ENCODE measurements at regions not wholly inside any gene's neighbourhood (a gene's known extent, or its start where the extent isn't known, plus 50 kb on each side); places are given as distances from the start of the nearest gene placed in this dataset.

DNA sequence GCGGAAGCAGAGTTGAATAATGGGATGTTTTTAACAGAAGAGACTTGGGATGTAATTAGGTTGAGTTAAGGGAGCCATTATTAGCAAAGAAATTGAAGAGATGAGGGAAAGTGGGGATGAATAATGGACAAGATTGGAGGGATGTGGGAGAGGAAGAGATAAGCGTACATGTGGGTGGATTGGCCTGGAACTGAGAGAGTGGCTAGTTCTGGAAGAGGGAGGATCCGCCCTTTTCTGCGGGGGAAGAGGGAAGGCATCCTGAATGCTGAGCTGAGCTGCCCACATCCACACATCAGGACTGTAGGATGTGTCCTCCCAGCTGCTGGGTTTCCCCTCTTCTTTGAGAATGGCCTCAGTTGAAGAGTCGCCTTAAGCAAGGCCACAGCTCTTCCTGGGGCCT lies 68.3 kb upstream of the CADM1 start:
- Histone ChIP-seq H3K4me3 (no peak overlapping the region), H3K4me1 (no peaks in the 10 kb centered on the region), H3K27me3 (no peaks in the 10 kb centered on the region), H3K36me3 (no peaks in the 10 kb centered on the region), H3K27ac (no peak overlapping the region), H3K9me3 (no peaks in the 10 kb centered on the region)
- TF ChIP-seq, protein P1, sequence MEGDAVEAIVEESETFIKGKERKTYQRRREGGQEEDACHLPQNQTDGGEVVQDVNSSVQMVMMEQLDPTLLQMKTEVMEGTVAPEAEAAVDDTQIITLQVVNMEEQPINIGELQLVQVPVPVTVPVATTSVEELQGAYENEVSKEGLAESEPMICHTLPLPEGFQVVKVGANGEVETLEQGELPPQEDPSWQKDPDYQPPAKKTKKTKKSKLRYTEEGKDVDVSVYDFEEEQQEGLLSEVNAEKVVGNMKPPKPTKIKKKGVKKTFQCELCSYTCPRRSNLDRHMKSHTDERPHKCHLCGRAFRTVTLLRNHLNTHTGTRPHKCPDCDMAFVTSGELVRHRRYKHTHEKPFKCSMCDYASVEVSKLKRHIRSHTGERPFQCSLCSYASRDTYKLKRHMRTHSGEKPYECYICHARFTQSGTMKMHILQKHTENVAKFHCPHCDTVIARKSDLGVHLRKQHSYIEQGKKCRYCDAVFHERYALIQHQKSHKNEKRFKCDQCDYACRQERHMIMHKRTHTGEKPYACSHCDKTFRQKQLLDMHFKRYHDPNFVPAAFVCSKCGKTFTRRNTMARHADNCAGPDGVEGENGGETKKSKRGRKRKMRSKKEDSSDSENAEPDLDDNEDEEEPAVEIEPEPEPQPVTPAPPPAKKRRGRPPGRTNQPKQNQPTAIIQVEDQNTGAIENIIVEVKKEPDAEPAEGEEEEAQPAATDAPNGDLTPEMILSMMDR (IDR thresholded peaks at IDR 0.05): no peak
- DNase-seq (ENCODE audit: low spot score in 2 of 2): no peak
- intact Hi-C loops (cut with DNase I): no loop called here

DNA sequence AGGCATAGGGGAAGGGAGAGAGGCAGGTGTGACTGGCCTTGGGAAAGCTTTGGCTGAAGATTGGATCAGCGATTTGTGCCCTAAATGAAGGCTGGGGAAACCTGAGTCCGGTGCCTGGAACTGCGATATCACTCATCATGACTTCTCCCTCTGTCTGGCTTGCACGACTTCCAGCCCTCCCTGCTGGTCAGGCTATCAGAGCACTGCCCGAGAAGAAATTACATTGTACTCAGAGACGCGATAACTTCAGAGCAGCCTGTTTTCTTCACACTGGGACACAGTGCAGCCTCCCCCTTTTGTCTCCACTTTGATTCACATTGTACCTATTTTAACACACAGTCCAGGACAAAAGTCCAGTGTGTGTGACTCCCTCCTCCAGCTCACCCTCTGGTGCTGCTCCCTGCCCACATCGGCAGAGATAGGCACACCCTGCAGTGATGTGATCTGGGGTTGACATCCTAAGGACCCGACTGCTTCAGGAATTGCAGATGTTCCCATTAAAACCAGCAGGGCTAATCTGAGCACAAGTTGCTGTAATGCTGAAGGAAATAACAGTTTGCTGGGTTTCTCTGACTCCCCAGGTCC lies 62.1 kb upstream of the CADM1 start:
- intact Hi-C loops (cut with DNase I): no loop called here

DNA sequence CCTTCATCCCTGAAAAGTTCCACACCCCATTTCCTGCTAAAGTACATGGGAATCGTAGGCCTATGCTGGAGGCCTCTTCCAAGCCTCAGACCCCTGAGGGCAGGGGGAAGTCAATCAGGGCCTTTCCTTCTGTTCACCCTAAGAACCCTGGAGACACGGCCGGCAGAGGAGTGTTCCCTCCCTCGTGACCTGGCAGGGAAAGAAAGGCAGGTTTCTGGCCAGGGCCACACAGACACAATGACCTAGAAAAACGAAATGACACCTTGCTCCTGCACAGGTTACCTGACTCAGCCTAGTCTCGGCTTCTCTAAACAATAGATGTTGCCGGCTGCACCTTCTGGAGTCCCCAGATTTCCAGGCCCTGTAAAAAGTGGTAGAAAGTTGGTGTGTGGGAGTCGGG lies 60.6 kb upstream of the CADM1 start:
- Histone ChIP-seq H3K4me1 (no peaks in the 10 kb centered on the region), H3K27me3 (no peaks in the 10 kb centered on the region), H3K27ac (no peak overlapping the region), H3K9me3 (no peaks in the 10 kb centered on the region), H3K4me3 (no peak overlapping the region), H3K36me3 (no peaks in the 10 kb centered on the region)
- no peak for DNase-seq (ENCODE audit: low spot score in 2 of 2)
- intact Hi-C loops (cut with DNase I): no loop called here
- TF ChIP-seq, protein P1 (IDR thresholded peaks at IDR 0.05): no peak

More for the DNA sequence above, 62.1 kb upstream of the CADM1 start:
- TF ChIP-seq, protein P1 (IDR thresholded peaks at IDR 0.05): no peak
- H3K4me3 ChIP-seq: no peak overlapping the region
- no peaks in the 10 kb centered on the region for H3K36me3 ChIP-seq
- H3K27ac ChIP-seq: no peak overlapping the region
- no peaks in the 10 kb centered on the region for H3K27me3 ChIP-seq
- H3K4me1 ChIP-seq: no peaks in the 10 kb centered on the region
- H3K9me3 ChIP-seq: no peaks in the 10 kb centered on the region
- no peak for DNase-seq (ENCODE audit: low spot score in 2 of 2)

DNA sequence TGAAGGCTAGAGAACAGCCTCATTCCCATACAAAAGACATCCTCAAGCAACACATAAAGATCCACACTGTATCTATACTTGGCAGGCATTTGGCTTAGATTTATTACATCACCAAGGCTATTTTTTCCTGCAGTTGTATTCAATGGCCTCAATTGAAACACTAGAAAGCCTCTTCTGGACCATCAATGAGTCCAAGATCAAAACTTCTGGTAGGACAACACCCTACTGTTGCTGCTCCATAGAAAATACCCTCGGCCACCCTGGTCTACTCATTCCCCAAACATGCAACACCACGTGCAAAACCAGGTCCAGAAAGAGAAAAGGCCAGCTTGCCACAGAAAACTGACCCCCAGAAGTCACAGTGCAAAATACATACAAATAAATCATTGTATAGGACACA lies 56.9 kb upstream of the CADM1 start:
- H3K36me3 ChIP-seq: no peaks in the 10 kb centered on the region
- H3K27me3 ChIP-seq: no peaks in the 10 kb centered on the region
- TF ChIP-seq, protein P1 (IDR thresholded peaks at IDR 0.05): no peak
- H3K4me3 ChIP-seq: no peak overlapping the region
- no peak overlapping the region for H3K27ac ChIP-seq
- intact Hi-C loops (cut with DNase I): no loop called here
- no peak for DNase-seq (ENCODE audit: low spot score in 2 of 2)
- no peaks in the 10 kb centered on the region for H3K9me3 ChIP-seq
- H3K4me1 ChIP-seq: no peaks in the 10 kb centered on the region

DNA sequence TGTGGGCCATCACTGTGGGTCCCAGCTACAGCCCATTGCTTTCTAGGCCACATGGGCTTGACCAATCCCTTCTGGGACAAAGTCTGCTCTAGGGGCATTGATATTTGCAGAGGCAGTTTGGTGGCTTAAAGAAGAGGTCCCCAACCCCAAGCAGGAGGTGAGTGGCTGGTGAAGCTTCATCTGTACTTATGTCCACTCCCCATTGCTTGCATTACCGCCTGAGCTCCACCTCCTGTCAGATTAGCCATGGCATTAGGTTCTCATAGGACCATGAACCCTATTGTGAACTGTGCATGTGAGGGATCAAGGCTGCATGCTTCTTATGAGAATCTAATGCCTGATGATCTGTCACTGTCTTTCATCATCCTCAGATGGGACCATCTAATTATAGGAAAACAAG lies 54.4 kb upstream of the CADM1 start:
- Histone ChIP-seq H3K27ac (no peak overlapping the region), H3K27me3 (no peaks in the 10 kb centered on the region), H3K36me3 (no peaks in the 10 kb centered on the region), H3K9me3 (no peaks in the 10 kb centered on the region), H3K4me1 (no peaks in the 10 kb centered on the region), H3K4me3 (no peak overlapping the region)
- TF ChIP-seq, protein P1 (IDR thresholded peaks at IDR 0.05): no peak
- intact Hi-C loops (cut with DNase I): no loop called here
- DNase-seq (ENCODE audit: low spot score in 2 of 2): no peak

DNA sequence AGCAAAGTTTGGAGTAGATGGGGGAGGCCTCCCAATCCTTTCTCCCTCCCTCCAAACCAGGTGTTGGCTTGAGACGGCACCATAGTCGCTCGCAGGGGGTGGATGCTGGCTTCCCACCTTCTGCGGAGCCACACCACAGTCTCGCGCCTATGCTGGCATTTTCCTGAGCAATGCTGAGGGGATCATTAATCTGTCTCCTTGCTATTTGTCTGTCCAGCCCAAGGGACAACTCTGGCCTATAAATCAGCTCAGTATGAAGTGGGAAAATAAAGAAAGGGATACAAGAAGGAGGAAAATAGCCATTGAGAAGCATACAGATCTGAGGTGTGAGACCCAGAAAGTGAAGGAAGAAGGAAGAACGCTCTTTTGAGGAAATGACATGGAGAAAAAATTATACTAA lies 53.5 kb upstream of the CADM1 start:
- Histone ChIP-seq H3K27ac (no peak overlapping the region), H3K9me3 (no peaks in the 10 kb centered on the region), H3K27me3 (no peaks in the 10 kb centered on the region), H3K4me3 (no peak overlapping the region), H3K4me1 (no peaks in the 10 kb centered on the region), H3K36me3 (no peaks in the 10 kb centered on the region)
- DNase-seq (ENCODE audit: low spot score in 2 of 2): no peak
- intact Hi-C loops (cut with DNase I): no loop called here
- TF ChIP-seq, protein P1 (IDR thresholded peaks at IDR 0.05): no peak
